ENCODE measurements at regions not wholly inside any gene's neighbourhood (a gene's known extent, or its start where the extent isn't known, plus 50 kb on each side); places are given as distances from the start of the nearest gene placed in this dataset.

DNA sequence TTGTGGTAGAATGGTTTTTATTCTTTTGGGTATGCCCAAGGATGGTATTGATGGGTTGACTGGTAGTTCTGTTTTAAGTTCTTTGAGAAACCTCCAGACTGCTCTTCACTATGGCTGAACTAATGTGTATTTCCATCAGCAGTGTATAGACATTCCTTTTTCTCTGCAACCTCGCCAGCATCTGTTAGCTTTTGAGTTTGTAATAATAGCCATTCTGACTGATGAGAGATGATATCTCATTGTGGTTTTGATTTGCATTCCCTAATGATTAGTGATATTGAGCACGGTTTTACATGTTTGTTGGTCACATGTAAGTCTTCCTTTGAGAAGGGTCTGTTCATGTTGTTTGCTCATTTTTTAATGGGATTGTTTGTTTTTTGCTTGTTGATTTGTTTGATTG, 1348.7 kb upstream of the NXPH2 start:
- no peak for TF ChIP-seq RAD21 (conservative IDR thresholded peaks at IDR 0.05)
- TF ChIP-seq, protein P1, sequence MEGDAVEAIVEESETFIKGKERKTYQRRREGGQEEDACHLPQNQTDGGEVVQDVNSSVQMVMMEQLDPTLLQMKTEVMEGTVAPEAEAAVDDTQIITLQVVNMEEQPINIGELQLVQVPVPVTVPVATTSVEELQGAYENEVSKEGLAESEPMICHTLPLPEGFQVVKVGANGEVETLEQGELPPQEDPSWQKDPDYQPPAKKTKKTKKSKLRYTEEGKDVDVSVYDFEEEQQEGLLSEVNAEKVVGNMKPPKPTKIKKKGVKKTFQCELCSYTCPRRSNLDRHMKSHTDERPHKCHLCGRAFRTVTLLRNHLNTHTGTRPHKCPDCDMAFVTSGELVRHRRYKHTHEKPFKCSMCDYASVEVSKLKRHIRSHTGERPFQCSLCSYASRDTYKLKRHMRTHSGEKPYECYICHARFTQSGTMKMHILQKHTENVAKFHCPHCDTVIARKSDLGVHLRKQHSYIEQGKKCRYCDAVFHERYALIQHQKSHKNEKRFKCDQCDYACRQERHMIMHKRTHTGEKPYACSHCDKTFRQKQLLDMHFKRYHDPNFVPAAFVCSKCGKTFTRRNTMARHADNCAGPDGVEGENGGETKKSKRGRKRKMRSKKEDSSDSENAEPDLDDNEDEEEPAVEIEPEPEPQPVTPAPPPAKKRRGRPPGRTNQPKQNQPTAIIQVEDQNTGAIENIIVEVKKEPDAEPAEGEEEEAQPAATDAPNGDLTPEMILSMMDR (IDR thresholded peaks at IDR 0.05; ENCODE audit: poor library complexity, severe bottlenecking), result no peak
- TF ChIP-seq SMC3 (conservative IDR thresholded peaks at IDR 0.05; ENCODE audit: poor library complexity), result no peak
